Caco-2 (cell line): ENCODE measurements at regions not wholly inside any gene's neighbourhood (a gene's known extent, or its start where the extent isn't known, plus 50 kb on each side); places are given as distances from the start of the nearest gene placed in this dataset.

Experiments used
- BruUV-seq: library from RNA; stranded (reverse); fragments of 400-500 nt; replicated peaks from 2 replicates; lab custom pipeline; 2021; lab: Mats Ljungman, UMichigan
- CTCF ChIA-PET: fragments of 300-600 bp; sonication (Branson Sonifier 250); formaldehyde crosslinking; loops from one replicate; lab custom pipeline; 2022; ENCODE audit warnings: antibody characterized with exemption; lab: Charles Lee
- POLR2A ChIA-PET: fragments of 300-600 bp; sonication (Branson Sonifier 250); formaldehyde crosslinking; loops from one replicate; lab custom pipeline; 2022; ENCODE audit warnings: antibody characterized with exemption; lab: Charles Lee
- DNase-seq, 2 experiments: peaks; one replicate each; pipeline versions ENCODE4 v3.0.0 to v3.0.0-alpha.2; 2020 to 2022
- H3K27me3 ChIP-seq: replicated peaks from 2 replicates; pipeline ENCODE4 v1.6.0; 2011; ENCODE audit warnings: low read length; ENCODE audit not compliant: control insufficient read depth, insufficient read depth
- H3K36me3 ChIP-seq: 2 replicates; pipeline ENCODE4 v1.5.1; 2011; ENCODE audit warnings: low read length; ENCODE audit not compliant: control insufficient read depth, insufficient read depth
- H3K4me1 ChIP-seq: fragments of 250-450 bp; sonication (Bioruptor Pico); 2 replicates; pipeline ENCODE4 v1.5.1; 2020; ENCODE audit warnings: mild to moderate bottlenecking
- H3K4me3 ChIP-seq: 2 replicates; pipeline ENCODE4 v1.5.1; 2011; ENCODE audit warnings: low read depth, mild to moderate bottlenecking, control low read depth, low read length
- H3K9me3 ChIP-seq: fragments of 250-450 bp; sonication (Bioruptor Pico); 2 replicates; pipeline ENCODE4 v1.5.1; 2020; ENCODE audit warnings: mild to moderate bottlenecking, moderate library complexity
- H3K27ac Mint-ChIP-seq: one replicate; pipeline ENCODE4 v1.8.0; 2022; ENCODE audit warnings: mixed read lengths; ENCODE audit not compliant: unreplicated experiment
- H3K27me3 Mint-ChIP-seq: one replicate; pipeline ENCODE4 v1.8.0; 2022; ENCODE audit warnings: mixed read lengths; ENCODE audit not compliant: insufficient read depth, unreplicated experiment
- H3K36me3 Mint-ChIP-seq: one replicate; pipeline ENCODE4 v1.8.0; 2022; ENCODE audit warnings: mild to moderate bottlenecking, mixed read lengths; ENCODE audit not compliant: insufficient read depth, unreplicated experiment
- H3K4me1 Mint-ChIP-seq: one replicate; pipeline ENCODE4 v1.8.0; 2022; ENCODE audit warnings: low read depth, mixed read lengths; ENCODE audit not compliant: unreplicated experiment
- H3K4me3 Mint-ChIP-seq: one replicate; pipeline ENCODE4 v1.8.0; 2022; ENCODE audit warnings: mild to moderate bottlenecking, moderate library complexity, mixed read lengths; ENCODE audit not compliant: unreplicated experiment
- H3K9me3 Mint-ChIP-seq: one replicate; pipeline ENCODE4 v1.8.0; 2022; ENCODE audit warnings: mixed read lengths; ENCODE audit not compliant: unreplicated experiment
- CTCF ChIP-seq, 2 experiments: fragments of 200-600 bp in 1 of 2; IDR thresholded peaks; 1 replicate in 1 of 2; 2 replicates in 1 of 2; pipeline versions ENCODE4 v1.5.1 to v1.8.0; 2011 to 2022; ENCODE audit warnings: antibody characterized with exemption in 1 of 2, control low read depth in 1 of 2, inconsistent platforms in 1 of 2, low read depth in 1 of 2, low read length in 1 of 2, mild to moderate bottlenecking in 1 of 2, moderate library complexity in 1 of 2; ENCODE audit not compliant: insufficient read depth in 1 of 2, severe bottlenecking in 1 of 2, unreplicated experiment in 1 of 2
- intact Hi-C: fragments of 100-400 bp; cut with micrococcal nuclease; formaldehyde crosslinking; loops from one replicate; pipeline ENCODE4 v1.10.0; 2022; ENCODE audit not compliant: unreplicated experiment

- ChIA-PET CTCF (no interaction called here), POLR2A (no interaction called here)
- Mint-ChIP-seq H3K27ac (no peak overlapping the region), H3K4me3 (no peak overlapping the region), H3K9me3 (no peaks in the 10 kb centered on the region), H3K4me1 (no peaks in the 10 kb centered on the region), H3K27me3 (peaks cover 12% of the 10 kb centered on the region), H3K36me3 (no peaks in the 10 kb centered on the region)
- no peaks in the 10 kb centered on the region for H3K36me3 ChIP-seq
- no peak overlapping the region for H3K4me3 ChIP-seq
- intact Hi-C loops = no loop called here
- DNase-seq = no peak
- no peaks in the 10 kb centered on the region for H3K27me3 ChIP-seq
- no peaks in the 10 kb centered on the region for H3K9me3 ChIP-seq
- no peaks in the 10 kb centered on the region for H3K4me1 ChIP-seq
- BruUV-seq = no TSS peak
- no peak for TF ChIP-seq CTCF (IDR thresholded peaks at IDR 0.05; ENCODE audit: insufficient read depth in 1 of 2, low read depth in 1 of 2, low read length in 1 of 2, severe bottlenecking in 1 of 2, unreplicated experiment in 1 of 2)
These were observed 228.4 kb upstream of the CAND1 start for GRCh38 chr12:67040861-67041137.

DNA sequence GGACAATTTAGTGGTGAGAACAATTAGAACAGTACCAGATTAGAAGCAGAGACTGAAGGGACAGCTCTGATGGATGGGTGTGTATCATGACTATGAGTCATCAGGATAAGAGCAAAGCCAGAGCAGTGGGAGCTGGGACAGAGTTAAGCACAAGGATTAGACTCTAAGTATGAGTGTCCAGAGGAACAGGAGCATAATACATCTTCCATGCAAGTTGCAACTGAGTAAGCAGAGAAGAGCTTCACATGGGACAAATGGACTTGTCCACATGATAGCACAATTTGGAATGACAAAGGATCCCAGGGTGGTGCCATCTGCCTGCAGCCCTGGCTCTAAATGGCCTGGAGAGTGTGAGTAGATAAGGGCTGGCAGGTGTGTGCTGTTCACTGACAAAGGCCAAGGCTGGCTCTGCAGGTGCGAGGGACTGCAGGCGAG, 226.4 kb upstream of the CAND1 start:
- TF ChIP-seq CTCF (IDR thresholded peaks at IDR 0.05; ENCODE audit: insufficient read depth in 1 of 2, low read depth in 1 of 2, low read length in 1 of 2, severe bottlenecking in 1 of 2, unreplicated experiment in 1 of 2) = no peak
- Mint-ChIP-seq H3K36me3 (no peaks in the 10 kb centered on the region), H3K27me3 (peaks cover 9% of the 10 kb centered on the region), H3K9me3 (no peaks in the 10 kb centered on the region), H3K4me1 (no peaks in the 10 kb centered on the region), H3K4me3 (no peak overlapping the region), H3K27ac (no peak overlapping the region)
- Histone ChIP-seq H3K9me3 (no peaks in the 10 kb centered on the region), H3K27me3 (no peaks in the 10 kb centered on the region), H3K36me3 (no peaks in the 10 kb centered on the region), H3K4me3 (no peak overlapping the region), H3K4me1 (no peaks in the 10 kb centered on the region)
- no TSS peak for BruUV-seq
- ChIA-PET CTCF (no interaction called here), POLR2A (no interaction called here)
- DNase-seq = no peak
- intact Hi-C loops = no loop called here

- Histone ChIP-seq H3K9me3 (no peaks in the 10 kb centered on the region), H3K4me3 (no peak overlapping the region), H3K4me1 (no peaks in the 10 kb centered on the region), H3K27me3 (no peaks in the 10 kb centered on the region), H3K36me3 (no peaks in the 10 kb centered on the region)
- Mint-ChIP-seq H3K36me3 (no peaks in the 10 kb centered on the region), H3K27me3 (peaks cover 11% of the 10 kb centered on the region), H3K27ac (no peak overlapping the region), H3K4me1 (no peaks in the 10 kb centered on the region), H3K4me3 (no peak overlapping the region), H3K9me3 (no peaks in the 10 kb centered on the region)
- CTCF ChIA-PET = no interaction called here
- no TSS peak for BruUV-seq
- no peak for DNase-seq
- intact Hi-C loops = no loop called here
- no peak for TF ChIP-seq CTCF (IDR thresholded peaks at IDR 0.05; ENCODE audit: insufficient read depth in 1 of 2, low read depth in 1 of 2, low read length in 1 of 2, severe bottlenecking in 1 of 2, unreplicated experiment in 1 of 2)
- POLR2A ChIA-PET = no interaction called here
These were observed 225.4 kb upstream of the CAND1 start for GRCh38 chr12:67043771-67044170.
